ENCODE measurements at regions not wholly inside any gene's neighbourhood (a gene's known extent, or its start where the extent isn't known, plus 50 kb on each side); places are given as distances from the start of the nearest gene placed in this dataset.
"Not testable (repeated sequence)": the region's sequence is repeated elsewhere in the genome, so short reads cannot be mapped to it uniquely, and the experiment has no call there.

DNA sequence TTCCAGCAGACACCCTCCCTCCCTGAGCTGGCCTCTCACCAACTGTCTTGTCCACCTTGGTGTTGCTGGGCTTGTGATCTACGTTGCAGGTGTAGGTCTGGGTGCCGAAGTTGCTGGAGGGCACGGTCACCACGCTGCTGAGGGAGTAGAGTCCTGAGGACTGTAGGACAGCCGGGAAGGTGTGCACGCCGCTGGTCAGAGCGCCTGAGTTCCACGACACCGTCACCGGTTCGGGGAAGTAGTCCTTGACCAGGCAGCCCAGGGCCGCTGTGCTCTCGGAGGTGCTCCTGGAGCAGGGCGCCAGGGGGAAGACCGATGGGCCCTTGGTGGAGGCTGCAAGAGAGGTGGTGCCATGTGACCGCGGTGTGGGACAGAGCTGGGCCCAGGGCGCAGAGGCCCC, 118.1 kb downstream of the TMEM121 start:
- TF ChIP-seq, protein P1, sequence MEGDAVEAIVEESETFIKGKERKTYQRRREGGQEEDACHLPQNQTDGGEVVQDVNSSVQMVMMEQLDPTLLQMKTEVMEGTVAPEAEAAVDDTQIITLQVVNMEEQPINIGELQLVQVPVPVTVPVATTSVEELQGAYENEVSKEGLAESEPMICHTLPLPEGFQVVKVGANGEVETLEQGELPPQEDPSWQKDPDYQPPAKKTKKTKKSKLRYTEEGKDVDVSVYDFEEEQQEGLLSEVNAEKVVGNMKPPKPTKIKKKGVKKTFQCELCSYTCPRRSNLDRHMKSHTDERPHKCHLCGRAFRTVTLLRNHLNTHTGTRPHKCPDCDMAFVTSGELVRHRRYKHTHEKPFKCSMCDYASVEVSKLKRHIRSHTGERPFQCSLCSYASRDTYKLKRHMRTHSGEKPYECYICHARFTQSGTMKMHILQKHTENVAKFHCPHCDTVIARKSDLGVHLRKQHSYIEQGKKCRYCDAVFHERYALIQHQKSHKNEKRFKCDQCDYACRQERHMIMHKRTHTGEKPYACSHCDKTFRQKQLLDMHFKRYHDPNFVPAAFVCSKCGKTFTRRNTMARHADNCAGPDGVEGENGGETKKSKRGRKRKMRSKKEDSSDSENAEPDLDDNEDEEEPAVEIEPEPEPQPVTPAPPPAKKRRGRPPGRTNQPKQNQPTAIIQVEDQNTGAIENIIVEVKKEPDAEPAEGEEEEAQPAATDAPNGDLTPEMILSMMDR (IDR thresholded peaks at IDR 0.05): not testable (repeated sequence)
- TF ChIP-seq POLR2A (IDR thresholded peaks at IDR 0.05): not testable (repeated sequence)
